Left forelimb (tissue), 1 donor: ENCODE measurements at regions not wholly inside any gene's neighbourhood (a gene's known extent, or its start where the extent isn't known, plus 50 kb on each side); places are given as distances from the start of the nearest gene placed in this dataset.
"Not testable (repeated sequence)": the region's sequence is repeated elsewhere in the genome, so short reads cannot be mapped to it uniquely, and the experiment has no call there.

Experiments
- DNase-seq: peaks from one replicate; pipeline ENCODE4 v3.0.0-alpha.2; 2018; ENCODE audit warnings: low spot score

- not testable (repeated sequence) for DNase-seq
Observed at GRCh38 chr3:20547361-20548269, 361.6 kb upstream of the SGO1 start.

GRCh38 chr3:20546636-20547035 is 360.6 kb upstream of the SGO1 start:
- no peak for DNase-seq

DNA sequence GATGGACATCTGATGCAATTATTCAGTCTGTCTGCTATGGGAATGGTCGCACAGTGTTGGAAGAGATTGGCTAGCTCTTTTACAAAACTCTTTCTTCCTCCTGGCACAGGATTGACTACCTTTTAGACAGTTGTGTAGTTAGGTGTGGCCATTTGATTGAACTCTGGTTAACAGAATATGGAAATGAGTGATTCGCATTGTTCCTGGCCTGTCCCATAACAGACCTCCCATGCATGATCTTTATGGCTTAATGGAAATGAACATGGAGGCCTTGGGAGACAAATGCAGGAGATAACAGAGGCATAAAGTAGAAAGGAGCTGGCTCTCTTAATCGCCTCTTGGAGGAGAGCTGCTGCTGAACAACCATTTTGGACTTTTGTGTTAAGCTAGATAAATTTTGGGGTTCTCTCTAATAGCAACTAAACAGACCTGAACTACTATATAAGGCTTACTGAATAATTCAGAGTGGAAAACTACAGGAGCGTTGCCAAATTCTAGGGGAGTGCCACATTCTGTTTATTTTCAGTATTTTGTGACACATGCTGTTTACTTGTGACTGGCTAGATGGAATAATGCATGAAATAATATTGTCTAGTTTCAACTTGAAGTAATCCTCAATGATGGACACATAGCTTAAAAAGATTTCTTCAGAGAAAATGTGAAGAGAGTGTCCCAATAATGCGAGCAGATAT is 357.7 kb upstream of the SGO1 start:
- DNase-seq: no peak

GRCh38 chr3:20540066-20540465 is 354.1 kb upstream of the SGO1 start:
- DNase-seq: no peak

GRCh38 chr3:20539666-20540065 is 353.7 kb upstream of the SGO1 start:
- no peak for DNase-seq

DNA sequence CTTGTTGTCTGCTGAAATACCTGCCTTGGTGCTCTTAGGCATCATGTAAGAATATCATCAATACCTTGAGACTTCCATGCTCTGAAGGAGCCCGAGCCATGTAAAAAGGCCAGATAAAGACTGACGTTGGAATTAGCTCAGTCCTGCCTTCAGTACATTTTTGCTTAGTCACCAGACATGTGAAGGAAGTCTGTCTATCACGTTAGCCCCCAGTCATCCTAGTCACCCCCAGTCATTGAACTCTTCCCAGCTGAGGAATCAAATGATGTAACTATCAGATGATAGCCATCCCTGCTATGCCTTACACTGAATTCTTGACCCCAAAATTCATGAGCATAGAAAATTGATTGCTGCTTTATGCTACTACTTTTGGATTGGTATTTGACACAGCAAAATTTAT is 351.2 kb upstream of the SGO1 start:
- DNase-seq: no peak

GRCh38 chr3:20529911-20530310 is 343.9 kb upstream of the SGO1 start:
- no peak for DNase-seq

DNA sequence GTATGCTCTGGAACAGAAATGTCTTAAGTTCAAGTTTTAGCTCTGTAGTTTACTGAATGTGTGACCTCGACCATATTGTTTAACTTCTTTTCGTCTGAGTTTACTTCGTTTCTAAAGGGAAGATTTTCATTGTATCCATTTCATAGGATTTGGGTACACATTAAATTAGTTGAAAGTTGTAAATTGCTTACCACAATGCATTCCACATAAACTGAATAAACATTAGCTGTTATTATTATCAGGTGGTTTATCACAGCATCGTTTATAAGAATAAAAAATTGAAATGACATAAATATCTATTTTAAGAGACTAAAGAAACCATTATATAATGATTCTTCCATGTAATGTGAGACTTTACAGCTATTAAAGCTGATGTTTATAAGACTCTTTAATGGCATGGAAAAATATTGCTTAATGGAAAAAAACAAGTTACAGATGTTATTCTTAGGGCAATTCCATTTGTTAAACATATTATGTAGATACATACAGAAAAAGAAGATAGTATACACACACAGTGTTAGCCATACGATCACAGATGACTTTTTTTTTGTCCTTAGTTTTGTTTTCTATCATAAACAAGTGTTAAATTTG is 342.3 kb upstream of the SGO1 start:
- no peak for DNase-seq

DNA sequence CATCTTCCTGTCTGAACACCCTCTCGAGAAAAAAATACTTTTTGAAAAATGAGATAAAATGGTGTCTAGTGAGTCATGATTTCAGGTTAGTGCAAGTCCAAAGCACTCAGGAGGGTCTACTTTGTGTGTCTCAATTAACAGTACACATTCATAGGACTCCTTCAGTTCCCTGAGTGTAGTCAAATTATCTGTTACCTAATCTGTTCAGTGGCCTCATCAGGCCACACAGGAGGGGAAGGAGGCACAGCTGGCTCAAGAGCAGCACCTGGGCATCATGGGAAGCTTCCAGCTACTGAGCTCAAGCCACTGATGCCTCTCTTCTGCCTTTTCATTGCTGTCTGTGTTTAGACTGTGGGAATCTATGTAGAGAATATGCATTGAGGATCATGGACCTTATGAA is 341.4 kb upstream of the SGO1 start:
- no peak for DNase-seq

DNA sequence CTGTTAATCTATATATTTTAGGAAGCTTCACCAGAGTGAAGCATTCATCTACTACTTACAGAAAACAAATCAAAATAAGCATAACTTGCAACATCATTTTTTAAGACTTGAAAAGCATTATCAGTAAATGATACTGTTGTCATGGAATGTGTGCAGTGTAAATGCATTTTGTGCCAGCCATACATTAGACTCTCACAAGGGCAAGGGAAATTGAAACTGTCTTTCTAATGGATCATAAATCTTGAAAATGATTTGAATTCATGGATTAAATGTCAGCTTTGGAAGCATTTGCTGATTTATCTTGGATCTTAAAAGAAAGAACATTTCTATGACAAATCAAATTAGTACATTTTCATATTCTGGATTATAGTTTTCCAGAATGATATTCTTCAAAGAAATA is 338.3 kb upstream of the SGO1 start:
- no peak for DNase-seq

DNA sequence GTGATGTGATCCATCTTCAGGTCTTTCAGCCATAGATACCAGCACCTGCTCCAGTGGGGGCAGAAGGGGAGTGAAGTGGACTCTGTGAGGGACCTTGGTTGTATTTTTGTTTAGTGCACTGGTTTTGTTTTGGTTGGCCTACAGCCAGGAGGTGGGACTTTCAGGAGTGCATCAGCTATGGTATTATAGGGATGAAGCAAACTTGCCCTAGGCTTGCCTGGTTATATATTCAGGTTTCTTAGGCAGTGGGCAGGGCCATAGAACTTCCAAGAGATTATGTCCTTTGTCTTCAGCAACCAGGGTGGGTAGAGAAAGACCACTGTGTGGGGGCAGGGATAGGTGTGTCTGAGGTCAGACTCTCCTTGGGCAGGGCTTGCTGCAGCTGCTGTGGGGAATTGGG is 337.3 kb upstream of the SGO1 start:
- DNase-seq: no peak

- not testable (repeated sequence) for DNase-seq
Observed at GRCh38 chr3:20517316-20517715, 331.3 kb upstream of the SGO1 start.

DNA sequence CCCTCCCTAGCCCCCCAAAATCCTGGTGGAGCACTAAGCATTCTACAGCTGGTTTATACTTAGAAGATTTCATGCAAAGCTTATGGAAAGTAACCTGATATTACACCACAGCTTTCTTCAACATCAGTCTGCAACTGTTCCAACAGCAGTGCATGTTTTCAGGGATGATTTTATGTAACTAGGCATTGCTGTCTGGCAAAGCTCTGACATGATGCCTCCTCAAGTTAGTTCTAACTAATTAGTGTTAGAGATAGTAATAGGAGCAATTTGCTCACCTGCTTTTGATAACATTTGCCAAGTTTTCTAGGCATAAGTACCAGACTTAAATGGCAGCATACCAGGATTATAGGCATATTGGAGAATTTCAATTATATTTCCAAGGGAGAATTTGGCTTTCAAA is 330.3 kb upstream of the SGO1 start:
- DNase-seq: no peak

- DNase-seq: no peak
Observed at GRCh38 chr3:20515834-20516233, 329.8 kb upstream of the SGO1 start.

DNA sequence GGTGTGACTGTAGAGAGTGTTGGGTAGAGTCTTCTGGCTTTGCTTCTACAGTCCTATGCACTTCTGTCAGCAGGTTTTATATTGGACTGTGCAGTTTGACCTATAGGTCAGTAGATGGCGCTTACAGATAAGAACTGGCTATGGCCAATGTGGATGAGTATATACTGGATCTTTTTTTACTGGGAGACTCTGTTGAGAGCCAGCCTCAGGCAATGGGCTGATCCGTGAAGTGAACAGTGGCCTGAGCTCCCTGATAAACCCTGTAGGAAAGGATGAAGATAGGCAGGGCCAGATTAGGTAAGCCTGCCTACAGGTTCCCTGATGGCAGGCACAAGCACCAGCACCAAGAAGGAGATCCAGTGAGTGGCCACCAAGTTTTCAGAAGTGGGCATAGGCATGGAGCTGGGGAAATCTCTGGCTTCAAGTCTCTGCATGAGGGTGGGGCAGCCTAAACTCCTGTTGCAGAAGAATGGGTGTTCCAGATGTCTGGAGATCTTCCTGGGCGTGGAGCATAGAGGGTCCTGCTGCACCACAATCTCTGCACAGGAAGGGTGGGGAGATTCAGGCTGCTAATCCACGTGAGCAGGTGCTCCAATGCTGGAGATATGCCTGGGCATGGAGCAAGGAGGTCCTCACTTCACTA is 326.0 kb upstream of the SGO1 start:
- no peak for DNase-seq

GRCh38 chr3:20510396-20510795 is 324.4 kb upstream of the SGO1 start:
- no peak for DNase-seq

GRCh38 chr3:20503394-20504082 is 317.5 kb upstream of the SGO1 start:
- no peak for DNase-seq

DNA sequence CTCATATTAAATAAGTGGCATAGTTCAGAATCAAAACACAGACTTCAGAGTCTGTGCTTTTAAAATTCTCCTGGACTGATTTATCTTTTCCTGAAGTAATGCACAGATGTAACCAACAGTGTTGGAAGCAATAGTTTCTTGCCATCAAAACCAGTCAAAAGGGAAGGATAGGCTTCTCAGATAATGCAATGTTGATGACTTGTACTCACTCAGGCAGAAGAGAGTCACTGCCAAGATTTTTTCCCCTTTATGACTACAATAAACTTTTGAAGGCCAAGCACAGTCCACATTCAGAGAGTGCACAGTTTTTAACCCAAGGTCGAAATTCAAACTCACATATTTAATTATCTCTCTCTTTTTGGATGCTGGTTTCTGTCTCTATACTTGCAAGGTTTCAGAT is 305.0 kb upstream of the SGO1 start:
- no peak for DNase-seq

GRCh38 chr3:20488151-20488550 is 302.1 kb upstream of the SGO1 start:
- DNase-seq: no peak

- no peak for DNase-seq
Observed at GRCh38 chr3:20484126-20484525, 298.1 kb upstream of the SGO1 start.

GRCh38 chr3:20482350-20482749 is 296.3 kb upstream of the SGO1 start:
- DNase-seq: no peak

DNA sequence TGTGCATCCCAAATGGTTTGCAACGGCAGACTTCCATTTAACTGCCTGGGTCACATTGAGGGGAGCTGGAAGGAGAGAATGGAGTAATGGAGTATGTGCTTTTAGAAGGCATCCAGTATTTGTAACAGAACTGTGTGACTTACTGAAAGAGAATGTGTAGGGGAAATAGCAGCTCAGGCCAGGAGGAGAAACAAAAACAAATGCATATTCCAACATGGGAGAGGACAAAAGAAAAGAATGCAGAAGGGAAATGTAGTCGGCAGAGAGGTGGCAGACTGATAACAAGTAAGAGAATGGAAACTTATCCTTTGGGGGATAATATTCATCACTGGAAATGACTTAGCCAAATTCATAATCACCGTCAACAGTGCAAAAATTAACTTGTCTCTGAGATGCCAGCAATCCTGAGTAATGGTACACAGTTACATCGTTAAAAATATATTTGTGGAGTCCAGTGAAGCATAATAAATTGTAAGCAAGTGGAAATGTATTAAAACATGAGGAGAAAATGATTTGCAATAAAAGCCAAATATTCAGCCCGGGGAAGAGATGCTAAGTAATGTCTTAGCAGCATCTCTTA is 294.9 kb upstream of the SGO1 start:
- no peak for DNase-seq
